IMR-90 (cell line): ENCODE measurements at regions not wholly inside any gene's neighbourhood (a gene's known extent, or its start where the extent isn't known, plus 50 kb on each side); places are given as distances from the start of the nearest gene placed in this dataset.
A peak's percentile ranks its signal among the peaks of the same experiment; 100 is the strongest.
"Not testable (repeated sequence)": the region's sequence is repeated elsewhere in the genome, so short reads cannot be mapped to it uniquely, and the experiment has no call there.

Experiments used
- ATAC-seq: fragments of 200-7000 bp; cut with Tn5 transposase; 2 replicates; pipeline ENCODE4 v1.9.1; 2020; ENCODE audit warnings: low read depth, mild to moderate bottlenecking, moderate library complexity
- BruUV-seq: library from RNA; stranded (reverse); fragments of 400-500 nt; replicated peaks from 2 replicates; lab custom pipeline; 2021; lab: Mats Ljungman, UMichigan
- CTCF ChIA-PET: fragments of 300-600 bp; formaldehyde crosslinking; extraction: SDS; loops from one replicate; lab custom pipeline; 2021; ENCODE audit warnings: antibody characterized with exemption; lab: Yijun Ruan, JAX
- POLR2A ChIA-PET: fragments of 300-600 bp; sonication (Branson Sonifier 250); formaldehyde crosslinking; loops from one replicate; lab custom pipeline; 2022; ENCODE audit warnings: antibody characterized with exemption; ENCODE audit not compliant: unreplicated experiment; lab: Charles Lee
- DNase-seq: peaks from one replicate; pipeline ENCODE4 v3.0.0; 2013
- H2AFZ ChIP-seq: replicated peaks from 2 replicates; pipeline ENCODE3; 2013; ENCODE audit warnings: low read length, mild to moderate bottlenecking; ENCODE audit not compliant: poor library complexity
- H2AK5ac ChIP-seq: 2 replicates; pipeline ENCODE4 v1.6.1; 2013; ENCODE audit warnings: low read depth, low read length, inconsistent platforms
- H2AK9ac ChIP-seq: replicated peaks from 2 replicates; pipeline ENCODE3; 2013; ENCODE audit warnings: mild to moderate bottlenecking, low read depth, low read length, moderate library complexity; ENCODE audit not compliant: poor library complexity
- H2BK120ac ChIP-seq: 2 replicates; pipeline ENCODE4 v1.6.1; 2013; ENCODE audit warnings: low read depth, low read length, inconsistent platforms
- H2BK15ac ChIP-seq: 3 replicates; pipeline ENCODE4 v1.6.1; 2013; ENCODE audit warnings: low read depth, low read length, inconsistent platforms
- H2BK20ac ChIP-seq: 2 replicates; pipeline ENCODE4 v1.6.1; 2013; ENCODE audit warnings: low read depth, mild to moderate bottlenecking, inconsistent platforms, low read length, moderate library complexity
- H2BK5ac ChIP-seq: 2 replicates; pipeline ENCODE4 v1.6.1; 2013; ENCODE audit warnings: mild to moderate bottlenecking, low read depth, low read length, inconsistent platforms; ENCODE audit not compliant: poor library complexity, severe bottlenecking
- H3K14ac ChIP-seq: replicated peaks from 2 replicates; pipeline ENCODE4 v1.6.1; 2013; ENCODE audit warnings: low read depth, low read length, inconsistent platforms
- H3K18ac ChIP-seq: 2 replicates; pipeline ENCODE4 v1.6.1; 2013; ENCODE audit warnings: low read depth, low read length, control low read depth
- H3K23ac ChIP-seq: 2 replicates; pipeline ENCODE4 v1.6.1; 2013; ENCODE audit warnings: low read depth, low read length, inconsistent platforms
- H3K27ac ChIP-seq: 2 replicates; pipeline ENCODE4 v1.5.1; 2013; ENCODE audit warnings: mild to moderate bottlenecking, control low read depth, low read length; ENCODE audit not compliant: insufficient read depth
- H3K27me3 ChIP-seq: 2 replicates; pipeline ENCODE4 v1.6.1; 2013; ENCODE audit warnings: low read length; ENCODE audit not compliant: control insufficient read depth, insufficient read depth
- H3K36me3 ChIP-seq: 2 replicates; pipeline ENCODE4 v1.6.1; 2013; ENCODE audit warnings: low read length, mixed read lengths; ENCODE audit not compliant: control insufficient read depth, insufficient read depth
- H3K4ac ChIP-seq: 2 replicates; pipeline ENCODE4 v1.6.1; 2013; ENCODE audit warnings: low read depth, low read length, inconsistent platforms
- H3K4me1 ChIP-seq: 2 replicates; pipeline ENCODE4 v1.6.1; 2013; ENCODE audit warnings: low read length, mixed read lengths; ENCODE audit not compliant: control insufficient read depth, insufficient read depth
- H3K4me2 ChIP-seq: 2 replicates; pipeline ENCODE4 v1.6.1; 2013; ENCODE audit warnings: low read depth, mild to moderate bottlenecking, control low read depth, low read length, moderate library complexity
- H3K4me3 ChIP-seq: 2 replicates; pipeline ENCODE4 v1.5.1; 2013; ENCODE audit warnings: low read depth, mild to moderate bottlenecking, control low read depth, low read length, moderate library complexity; ENCODE audit not compliant: insufficient read depth
- H3K56ac ChIP-seq: 2 replicates; pipeline ENCODE4 v1.6.1; 2013; ENCODE audit warnings: low read length, inconsistent platforms; ENCODE audit not compliant: insufficient read depth; ENCODE audit errors: extremely low read depth
- H3K79me1 ChIP-seq, 2 experiments: 2 replicates each; pipeline ENCODE4 v1.6.1; 2013; ENCODE audit warnings: low read length in 2 of 2, inconsistent platforms in 1 of 2, low read depth in 1 of 2
- H3K9ac ChIP-seq: 2 replicates; pipeline ENCODE4 v1.6.1; 2013; ENCODE audit warnings: low read depth, low read length, control low read depth
- H3K9me1 ChIP-seq: 2 replicates; pipeline ENCODE4 v1.6.1; 2013; ENCODE audit warnings: low read length, inconsistent platforms; ENCODE audit not compliant: insufficient read depth
- H3K9me3 ChIP-seq: 2 replicates; pipeline ENCODE4 v1.6.1; 2013; ENCODE audit warnings: low read length; ENCODE audit not compliant: control insufficient read depth, insufficient read depth
- H4K20me1 ChIP-seq: 2 replicates; pipeline ENCODE4 v1.6.1; 2013; ENCODE audit warnings: low read length, inconsistent platforms; ENCODE audit not compliant: insufficient read depth
- H4K5ac ChIP-seq: 2 replicates; pipeline ENCODE4 v1.6.1; 2013; ENCODE audit warnings: mild to moderate bottlenecking, low read depth, low read length, control low read depth
- H4K8ac ChIP-seq, 2 experiments: 2 replicates each; pipeline ENCODE4 v1.6.1; 2013; ENCODE audit warnings: low read depth in 2 of 2, low read length in 2 of 2, control low read depth in 1 of 2, inconsistent platforms in 1 of 2
- H4K91ac ChIP-seq: 2 replicates; pipeline ENCODE4 v1.6.1; 2013; ENCODE audit warnings: low read depth, low read length, inconsistent platforms; ENCODE audit not compliant: insufficient read depth
- MAFK ChIP-seq: IDR thresholded peaks from 2 replicates; pipeline ENCODE4 v1.6.1; 2012; ENCODE audit warnings: low read depth, low read length, improper control_type of control experiment
- RCOR1 ChIP-seq: IDR thresholded peaks from 2 replicates; pipeline ENCODE4 v1.6.1; 2012; ENCODE audit warnings: mild to moderate bottlenecking, low read length, improper control_type of control experiment; ENCODE audit not compliant: insufficient replicate concordance
- USF2 ChIP-seq: fragments of 150-350 bp; IDR thresholded peaks from 2 replicates; pipeline ENCODE4 v1.6.1; 2017; ENCODE audit warnings: mild to moderate bottlenecking, antibody characterized with exemption, low read length, low read depth
- WGBS, 2 experiments: methylation state at CpG; one replicate each; pipeline versions ENCODE4 v1.1.5 to v1.1.7; 2013; ENCODE audit warnings: missing lambda C conversion rate in 2 of 2; ENCODE audit not compliant: insufficient read length in 1 of 2; ENCODE audit errors: extremely low coverage in 2 of 2; 5-methylcytosine and 5-hydroxymethylcytosine counted together
- dilution Hi-C: fragments of 300-500 bp; cut with HindIII; formaldehyde crosslinking; loops from one replicate; pipeline ENCODE4 v1.14.3; 2018; ENCODE audit warnings: low sequenced_read_pairs; ENCODE audit not compliant: unreplicated experiment
- in situ Hi-C: fragments of 300-500 bp; cut with MboI; formaldehyde crosslinking; loops from 3 replicates; pipeline ENCODE4 v1.14.3; 2019; ENCODE audit warnings: low sequenced_read_pairs, inconsistent platforms, mixed read lengths
- intact Hi-C: fragments of 100-400 bp; cut with micrococcal nuclease; formaldehyde crosslinking; loops from 2 replicates; pipeline ENCODE4 v1.10.0; 2022

- 62% methylated on average over 24 of the region's 30 CpGs; no CpG with 5 or more reads in 1 of the 2 experiments for whole genome bisulfite sequencing, 2 experiments
- no TSS peak for BruUV-seq
- no peaks in the 10 kb centered on the region for H4K20me1 ChIP-seq
- no peaks in the 10 kb centered on the region; the same call in 1 of the 2 replicates for H3K27me3 ChIP-seq
- H2AK5ac ChIP-seq: no peak overlapping the region
- no peak overlapping the region for H2AFZ ChIP-seq
- no peak overlapping the region for H4K8ac ChIP-seq
- no peak overlapping the region for H2AK9ac ChIP-seq
- ChIA-PET CTCF (no interaction called here), POLR2A (no interaction called here)
- H3K4me2 ChIP-seq: no peak overlapping the region
- H2BK15ac ChIP-seq: no peak overlapping the region
- DNase-seq: peak; percentile 0
- no peak overlapping the region for H3K18ac ChIP-seq
- no peak overlapping the region for H3K4ac ChIP-seq
- H2BK120ac ChIP-seq: no peak overlapping the region
- TF ChIP-seq RCOR1: no peak
- no peak for TF ChIP-seq USF2
- no peak for TF ChIP-seq MAFK
- H2BK20ac ChIP-seq: no peak overlapping the region
- no peaks in the 10 kb centered on the region for H3K9me1 ChIP-seq
- no peaks in the 10 kb centered on the region for H3K4me1 ChIP-seq
- no peaks in the 10 kb centered on the region for H3K36me3 ChIP-seq
- in situ Hi-C loops: no loop called here
- no peak overlapping the region for H3K4me3 ChIP-seq
- no peaks in the 10 kb centered on the region for H3K79me1 ChIP-seq
- H3K56ac ChIP-seq: no peak overlapping the region
- no peak overlapping the region for H3K14ac ChIP-seq
- no peak overlapping the region for H4K91ac ChIP-seq
- H3K23ac ChIP-seq: no peak overlapping the region
- dilution Hi-C loops: no loop called here
- ATAC-seq: no peak
- H3K9me3 ChIP-seq: no peaks in the 10 kb centered on the region
- intact Hi-C loops: no loop called here
- no peak overlapping the region for H3K9ac ChIP-seq
- H3K27ac ChIP-seq: no peak overlapping the region
- H2BK5ac ChIP-seq: no peak overlapping the region
- H4K5ac ChIP-seq: no peak overlapping the region
Measured at GRCh38 chr15:28456476-28457395, 76.0 kb downstream of the GOLGA8G start.

GRCh38 chr15:28455537-28456475 lies 77.0 kb downstream of the GOLGA8G start:
- H3K18ac ChIP-seq, H3K9me1 ChIP-seq, H3K56ac ChIP-seq, POLR2A ChIA-PET, H2AK5ac ChIP-seq, CTCF ChIA-PET, H2AK9ac ChIP-seq, H3K36me3 ChIP-seq, H3K14ac ChIP-seq, H3K4ac ChIP-seq, H2BK20ac ChIP-seq, H3K4me1 ChIP-seq, H2BK5ac ChIP-seq, H3K9me3 ChIP-seq, H4K5ac ChIP-seq, ATAC-seq, H3K23ac ChIP-seq, in situ Hi-C loops, H4K91ac ChIP-seq, dilution Hi-C loops, H2BK120ac ChIP-seq, H4K8ac ChIP-seq, intact Hi-C loops, H2AFZ ChIP-seq, H4K20me1 ChIP-seq, H2BK15ac ChIP-seq, BruUV-seq, H3K27ac ChIP-seq, H3K79me1 ChIP-seq, H3K4me3 ChIP-seq, H3K9ac ChIP-seq, H3K27me3 ChIP-seq, H3K4me2 ChIP-seq: not testable (repeated sequence)
- peak; percentile 0 for DNase-seq
- WGBS, 2 experiments: 81% methylated on average over 19 of the region's 28 CpGs; no CpG with 5 or more reads in 1 of the 2 experiments
